ENCODE measurements at regions not wholly inside any gene's neighbourhood (a gene's known extent, or its start where the extent isn't known, plus 50 kb on each side); places are given as distances from the start of the nearest gene placed in this dataset.

DNA sequence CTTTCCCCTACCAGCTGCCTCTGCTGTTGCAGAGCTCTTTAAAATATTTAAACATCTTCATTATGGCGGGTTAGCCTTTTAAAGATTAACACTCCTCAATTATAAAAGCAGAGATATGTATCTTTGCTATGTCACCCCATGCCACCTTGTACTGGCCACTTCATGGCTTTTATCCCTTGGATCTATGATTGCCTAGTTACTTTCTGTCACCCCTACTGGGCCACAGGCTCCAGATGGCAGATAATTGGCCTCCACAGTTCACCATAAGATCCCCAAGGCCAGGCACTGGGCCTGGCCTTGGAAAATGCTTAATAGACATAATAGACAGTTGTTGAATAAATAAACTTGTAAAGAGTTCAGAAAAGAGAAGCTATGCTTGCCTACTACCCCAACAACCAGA is 142.0 kb upstream of the SHB start:
- Histone ChIP-seq H3K4me1 (ENCODE audit: low read length) (no peaks in the 10 kb centered on the region), H3K9me3 (replicated peaks; ENCODE audit: insufficient read depth, low read length) (no peaks in the 10 kb centered on the region), H3K9me2 (replicated peaks; ENCODE audit: insufficient read depth, low read length) (no peaks in the 10 kb centered on the region), H2AFZ (ENCODE audit: low read length) (no peak overlapping the region), H4K20me1 (ENCODE audit: insufficient read depth, low read length) (no peaks in the 10 kb centered on the region), H3F3A (ENCODE audit: insufficient read depth, low read length) (no peaks in the 10 kb centered on the region), H3K36me3 (replicated peaks; ENCODE audit: insufficient read depth, low read length) (no peaks in the 10 kb centered on the region), H3K27me3 (replicated peaks; ENCODE audit: insufficient read depth, low read length) (no peaks in the 10 kb centered on the region), H3K4me2 (ENCODE audit: low read depth, low read length) (no peak overlapping the region), H3K27ac (ENCODE audit: low read length) (no peak overlapping the region), H3K79me2 (ENCODE audit: low read length) (no peaks in the 10 kb centered on the region), H3K9ac (ENCODE audit: low read length) (no peak overlapping the region), H3K4me3 (ENCODE audit: low read length) (no peak overlapping the region)
- no peak for DNase-seq
- TF ChIP-seq, protein P1, sequence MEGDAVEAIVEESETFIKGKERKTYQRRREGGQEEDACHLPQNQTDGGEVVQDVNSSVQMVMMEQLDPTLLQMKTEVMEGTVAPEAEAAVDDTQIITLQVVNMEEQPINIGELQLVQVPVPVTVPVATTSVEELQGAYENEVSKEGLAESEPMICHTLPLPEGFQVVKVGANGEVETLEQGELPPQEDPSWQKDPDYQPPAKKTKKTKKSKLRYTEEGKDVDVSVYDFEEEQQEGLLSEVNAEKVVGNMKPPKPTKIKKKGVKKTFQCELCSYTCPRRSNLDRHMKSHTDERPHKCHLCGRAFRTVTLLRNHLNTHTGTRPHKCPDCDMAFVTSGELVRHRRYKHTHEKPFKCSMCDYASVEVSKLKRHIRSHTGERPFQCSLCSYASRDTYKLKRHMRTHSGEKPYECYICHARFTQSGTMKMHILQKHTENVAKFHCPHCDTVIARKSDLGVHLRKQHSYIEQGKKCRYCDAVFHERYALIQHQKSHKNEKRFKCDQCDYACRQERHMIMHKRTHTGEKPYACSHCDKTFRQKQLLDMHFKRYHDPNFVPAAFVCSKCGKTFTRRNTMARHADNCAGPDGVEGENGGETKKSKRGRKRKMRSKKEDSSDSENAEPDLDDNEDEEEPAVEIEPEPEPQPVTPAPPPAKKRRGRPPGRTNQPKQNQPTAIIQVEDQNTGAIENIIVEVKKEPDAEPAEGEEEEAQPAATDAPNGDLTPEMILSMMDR (IDR thresholded peaks at IDR 0.05; ENCODE audit: low read length): no peak
- TF ChIP-seq EZH2 (optimal IDR thresholded peaks at IDR 0.05; ENCODE audit: low read depth, low read length): no peak
- no peak for TF ChIP-seq EZH2phosphoT487 (IDR thresholded peaks at IDR 0.05; ENCODE audit: low read length)

DNA sequence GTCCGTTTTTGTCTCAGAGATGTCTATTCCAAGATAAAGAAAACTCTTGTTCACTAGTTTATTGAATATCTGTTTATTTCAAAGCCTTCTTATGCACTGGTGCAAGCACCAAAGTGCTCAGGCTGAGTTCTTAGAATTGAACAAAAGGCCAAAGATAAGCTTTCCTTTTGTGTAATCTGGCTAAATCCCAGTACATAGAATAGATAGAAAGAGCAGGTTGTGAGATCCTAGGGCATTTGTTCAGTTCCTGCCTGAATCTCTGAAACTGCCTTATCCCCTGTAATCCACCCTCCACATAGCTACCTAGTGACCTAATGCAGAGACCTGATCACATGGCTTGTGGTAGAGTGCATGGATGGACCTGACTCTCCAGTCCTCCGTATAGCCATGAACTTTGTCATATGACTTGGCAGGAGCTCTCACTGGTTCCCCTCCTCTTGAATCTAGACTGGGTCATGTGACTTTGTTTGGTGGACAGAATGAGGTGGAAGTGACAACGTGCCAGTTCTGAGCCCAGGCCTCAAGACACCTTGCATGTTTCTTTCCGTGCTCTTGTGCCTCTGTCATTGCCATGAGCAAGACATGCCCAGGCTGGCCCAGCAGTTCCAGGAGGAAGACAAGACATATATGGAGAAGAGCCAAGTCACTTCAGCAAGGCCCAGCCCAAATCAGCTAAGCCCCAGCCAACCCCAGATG is 139.3 kb upstream of the SHB start:
- Histone ChIP-seq H3K4me2 (ENCODE audit: low read depth, low read length) (no peak overlapping the region), H3K4me3 (ENCODE audit: low read length) (no peak overlapping the region), H3K27ac (ENCODE audit: low read length) (no peak overlapping the region), H3K9ac (ENCODE audit: low read length) (no peak overlapping the region), H3K9me3 (replicated peaks; ENCODE audit: insufficient read depth, low read length) (no peaks in the 10 kb centered on the region), H3K4me1 (ENCODE audit: low read length) (no peaks in the 10 kb centered on the region), H2AFZ (ENCODE audit: low read length) (no peak overlapping the region), H3K36me3 (replicated peaks; ENCODE audit: insufficient read depth, low read length) (no peaks in the 10 kb centered on the region), H3F3A (ENCODE audit: insufficient read depth, low read length) (no peaks in the 10 kb centered on the region), H3K9me2 (replicated peaks; ENCODE audit: insufficient read depth, low read length) (no peaks in the 10 kb centered on the region), H4K20me1 (ENCODE audit: insufficient read depth, low read length) (no peaks in the 10 kb centered on the region), H3K27me3 (replicated peaks; ENCODE audit: insufficient read depth, low read length) (no peaks in the 10 kb centered on the region), H3K79me2 (ENCODE audit: low read length) (no peaks in the 10 kb centered on the region)
- no peak for DNase-seq
- TF ChIP-seq EZH2 (optimal IDR thresholded peaks at IDR 0.05; ENCODE audit: low read depth, low read length) (no peak), EZH2phosphoT487 (IDR thresholded peaks at IDR 0.05; ENCODE audit: low read length) (no peak)
- TF ChIP-seq, protein P1 (IDR thresholded peaks at IDR 0.05; ENCODE audit: low read length): no peak

DNA sequence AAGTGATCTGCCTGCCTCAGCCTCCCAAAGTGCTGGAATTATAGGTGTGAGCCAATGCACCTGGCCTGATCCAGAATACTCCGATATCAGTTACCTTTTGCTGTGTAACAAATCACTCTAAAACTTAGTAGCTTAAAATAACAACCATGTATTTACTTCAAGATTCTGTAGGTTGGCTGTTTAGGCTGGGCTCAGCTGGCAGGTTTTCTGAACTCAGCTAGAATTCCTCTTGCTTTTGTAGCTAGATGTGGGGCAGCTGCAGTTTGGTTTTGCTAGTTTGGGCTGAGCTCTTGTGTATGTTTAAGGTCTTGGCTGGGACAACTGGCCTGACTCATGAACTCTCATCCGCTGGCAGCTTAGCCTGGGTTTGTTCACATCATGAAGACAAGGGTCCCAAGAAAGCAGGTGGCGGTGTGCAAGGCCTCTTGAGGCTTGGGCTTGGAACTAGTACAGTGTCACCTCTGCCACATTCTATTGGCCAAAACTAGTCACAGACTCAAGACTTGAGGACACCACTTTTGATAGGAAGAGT is 138.3 kb upstream of the SHB start:
- Histone ChIP-seq H3K4me1 (ENCODE audit: low read length) (no peaks in the 10 kb centered on the region), H3K4me2 (ENCODE audit: low read depth, low read length) (no peak overlapping the region), H3K79me2 (ENCODE audit: low read length) (no peaks in the 10 kb centered on the region)

More for the DNA sequence above, 138.3 kb upstream of the SHB start:
- Histone ChIP-seq H3K9me2 (replicated peaks; ENCODE audit: insufficient read depth, low read length) (no peaks in the 10 kb centered on the region), H3K9me3 (replicated peaks; ENCODE audit: insufficient read depth, low read length) (no peaks in the 10 kb centered on the region), H3K9ac (ENCODE audit: low read length) (no peak overlapping the region), H3K4me3 (ENCODE audit: low read length) (no peak overlapping the region), H2AFZ (ENCODE audit: low read length) (no peak overlapping the region), H3K27ac (ENCODE audit: low read length) (no peak overlapping the region), H4K20me1 (ENCODE audit: insufficient read depth, low read length) (no peaks in the 10 kb centered on the region), H3K36me3 (replicated peaks; ENCODE audit: insufficient read depth, low read length) (no peaks in the 10 kb centered on the region), H3F3A (ENCODE audit: insufficient read depth, low read length) (no peaks in the 10 kb centered on the region), H3K27me3 (replicated peaks; ENCODE audit: insufficient read depth, low read length) (no peaks in the 10 kb centered on the region)
- DNase-seq: no peak
- TF ChIP-seq, protein P1 (IDR thresholded peaks at IDR 0.05; ENCODE audit: low read length): no peak
- no peak for TF ChIP-seq EZH2 (optimal IDR thresholded peaks at IDR 0.05; ENCODE audit: low read depth, low read length)
- TF ChIP-seq EZH2phosphoT487 (IDR thresholded peaks at IDR 0.05; ENCODE audit: low read length): no peak

Measured in MM.1S (cell line).